Small intestine (tissue), 7 donors: ENCODE measurements at regions not wholly inside any gene's neighbourhood (a gene's known extent, or its start where the extent isn't known, plus 50 kb on each side); places are given as distances from the start of the nearest gene placed in this dataset.

Experiments
- DNase-seq, 2 donors: peaks; one replicate each; pipeline versions ENCODE4 v3.0.0 to v3.0.0-alpha.2; 2013
- FAIRE-seq: peaks from 2 replicates; lab custom pipeline; 2012; peaks lifted over from hg19 to GRCh38; lab: Jason Lieb, UNC
- H3K27ac ChIP-seq, 3 donors: one replicate each; pipeline ENCODE4 v1.5.1; 2013; ENCODE audit warnings: low read length in 2 of 3, mild to moderate bottlenecking in 2 of 3, control low read depth in 1 of 3, inconsistent platforms in 1 of 3, low read depth in 1 of 3, moderate library complexity in 1 of 3
- H3K27me3 ChIP-seq, 3 donors: one replicate each; pipeline ENCODE4 v1.6.1; 2013; ENCODE audit warnings: low read length in 3 of 3, inconsistent platforms in 1 of 3; ENCODE audit not compliant: control insufficient read depth in 3 of 3, insufficient read depth in 3 of 3
- H3K36me3 ChIP-seq, 3 donors: one replicate each; pipeline ENCODE4 v1.6.1; 2013; ENCODE audit warnings: low read length in 3 of 3, inconsistent platforms in 1 of 3, low read depth in 1 of 3, mild to moderate bottlenecking in 1 of 3, moderate library complexity in 1 of 3; ENCODE audit not compliant: control insufficient read depth in 3 of 3, insufficient read depth in 2 of 3
- H3K4me1 ChIP-seq, 3 donors: one replicate each; pipeline ENCODE4 v1.6.1; 2013; ENCODE audit warnings: low read length in 2 of 3, inconsistent platforms in 1 of 3, low read depth in 1 of 3, mild to moderate bottlenecking in 1 of 3, moderate library complexity in 1 of 3; ENCODE audit not compliant: control insufficient read depth in 3 of 3, insufficient read depth in 2 of 3
- H3K4me3 ChIP-seq, 3 donors: one replicate each; pipeline ENCODE4 v1.5.1; 2013; ENCODE audit warnings: low read length in 3 of 3, control low read depth in 1 of 3, inconsistent platforms in 1 of 3, low read depth in 1 of 3, mild to moderate bottlenecking in 1 of 3, moderate library complexity in 1 of 3
- H3K9me3 ChIP-seq, 2 donors: one replicate each; pipeline ENCODE4 v1.6.1; 2013; ENCODE audit warnings: low read depth in 1 of 2, low read length in 1 of 2; ENCODE audit not compliant: control insufficient read depth in 2 of 2, insufficient read depth in 1 of 2
- WGBS, 3 donors: extraction: QIAGEN DNeasy Blood & Tissue Kit; methylation state at CpG; one replicate each; pipeline ENCODE4 v1.1.7; 2013; 5-methylcytosine and 5-hydroxymethylcytosine counted together
- donor health status: healthy with polysubstance abuse.
- donor health status: control.
- donor health status: control.
- donor health status: Bipolar disorder and iron deficiency.
- donor health status: healthy.

GRCh38 chr5:123790226-123790625 lies 278.2 kb downstream of the CSNK1G3 start:
- Histone ChIP-seq H3K36me3 (no peaks in the 10 kb centered on the region), H3K9me3 (peaks cover 0 to 4% of the 10 kb centered on the region in 2 donors), H3K27ac (no peak overlapping the region), H3K4me3 (no peak overlapping the region), H3K4me1 (peaks cover 0 to under 1% (median 0%) of the 10 kb centered on the region in 3 donors), H3K27me3 (no peaks in the 10 kb centered on the region)
- no peak for DNase-seq
- WGBS, 3 donors: 78 to 80% (median 78%) methylated on average over 2 of the region's 2 CpGs
- no peak for FAIRE-seq

GRCh38 chr5:123787635-123788034 lies 275.7 kb downstream of the CSNK1G3 start:
- peaks cover 0 to 2% (median 0%) of the 10 kb centered on the region in 3 donors for H3K4me1 ChIP-seq
- peaks cover 0 to 4% of the 10 kb centered on the region in 2 donors for H3K9me3 ChIP-seq
- FAIRE-seq: no peak
- H3K27ac ChIP-seq: no peak overlapping the region
- no peak for DNase-seq
- no peaks in the 10 kb centered on the region for H3K27me3 ChIP-seq
- H3K36me3 ChIP-seq: no peaks in the 10 kb centered on the region
- H3K4me3 ChIP-seq: no peak overlapping the region

GRCh38 chr5:123787136-123787535 lies 275.2 kb downstream of the CSNK1G3 start:
- H3K4me3 ChIP-seq: no peak overlapping the region
- DNase-seq: no peak
- no peaks in the 10 kb centered on the region for H3K36me3 ChIP-seq
- FAIRE-seq: no peak
- peaks cover 0 to 2% (median 0%) of the 10 kb centered on the region in 3 donors for H3K4me1 ChIP-seq
- H3K9me3 ChIP-seq: peaks cover 0 to 4% of the 10 kb centered on the region in 2 donors
- no peak overlapping the region for H3K27ac ChIP-seq
- WGBS, 3 donors: 96 to 100% (median 97%) methylated on average over 1 of the region's 1 CpG
- H3K27me3 ChIP-seq: no peaks in the 10 kb centered on the region

- no peak overlapping the region for H3K27ac ChIP-seq
- no peak for FAIRE-seq
- H3K36me3 ChIP-seq: no peaks in the 10 kb centered on the region
- H3K4me1 ChIP-seq: peaks cover 0 to 2% (median 0%) of the 10 kb centered on the region in 3 donors
- DNase-seq: no peak
- H3K9me3 ChIP-seq: peaks cover 0 to 4% of the 10 kb centered on the region in 2 donors
- WGBS, 3 donors: 74 to 86% (median 79%) methylated on average over 5 of the region's 5 CpGs
- no peak overlapping the region for H3K4me3 ChIP-seq
- H3K27me3 ChIP-seq: no peaks in the 10 kb centered on the region
Observed at GRCh38 chr5:123786411-123786810, 274.4 kb downstream of the CSNK1G3 start.

GRCh38 chr5:123785162-123786071 lies 273.4 kb downstream of the CSNK1G3 start:
- H3K9me3 ChIP-seq: peaks cover 0 to 4% of the 10 kb centered on the region in 2 donors
- H3K27ac ChIP-seq: no peak overlapping the region
- H3K27me3 ChIP-seq: no peaks in the 10 kb centered on the region
- no peak overlapping the region for H3K4me3 ChIP-seq
- H3K36me3 ChIP-seq: no peaks in the 10 kb centered on the region
- no peak for DNase-seq
- H3K4me1 ChIP-seq: peaks cover 0 to 2% (median 0%) of the 10 kb centered on the region in 3 donors
- no peak for FAIRE-seq
- WGBS, 3 donors: 16 to 30% (median 19%) methylated on average over 5 of the region's 5 CpGs

GRCh38 chr5:123783421-123783820 lies 271.4 kb downstream of the CSNK1G3 start:
- Histone ChIP-seq H3K27ac (no peak overlapping the region), H3K27me3 (no peaks in the 10 kb centered on the region), H3K4me1 (peaks cover 0 to 2% (median 0%) of the 10 kb centered on the region in 3 donors), H3K9me3 (no peaks in the 10 kb centered on the region), H3K36me3 (no peaks in the 10 kb centered on the region), H3K4me3 (no peak overlapping the region)
- 75 to 90% (median 79%) methylated on average over 1 of the region's 1 CpG for WGBS, 3 donors
- DNase-seq (no peak), FAIRE-seq (no peak)

GRCh38 chr5:123778641-123779040 lies 266.7 kb downstream of the CSNK1G3 start:
- no peak for DNase-seq
- Histone ChIP-seq H3K4me3 (no peak overlapping the region), H3K4me1 (no peaks in the 10 kb centered on the region), H3K9me3 (no peaks in the 10 kb centered on the region), H3K36me3 (no peaks in the 10 kb centered on the region), H3K27ac (no peak overlapping the region), H3K27me3 (no peaks in the 10 kb centered on the region)
- WGBS, 3 donors: 86 to 92% (median 87%) methylated on average over 7 of the region's 7 CpGs
- no peak for FAIRE-seq

- no peak overlapping the region for H3K27ac ChIP-seq
- H3K27me3 ChIP-seq: no peaks in the 10 kb centered on the region
- no peak overlapping the region for H3K4me3 ChIP-seq
- H3K4me1 ChIP-seq: no peaks in the 10 kb centered on the region
- no peaks in the 10 kb centered on the region for H3K36me3 ChIP-seq
- DNase-seq (no peak), FAIRE-seq (no peak)
- peaks cover 0 to 9% of the 10 kb centered on the region in 2 donors for H3K9me3 ChIP-seq
Observed at GRCh38 chr5:123776761-123777160, 264.8 kb downstream of the CSNK1G3 start.
